Progenitor cell of endocrine pancreas (in vitro differentiated cells): ENCODE measurements at regions not wholly inside any gene's neighbourhood (a gene's known extent, or its start where the extent isn't known, plus 50 kb on each side); places are given as distances from the start of the nearest gene placed in this dataset.

Experiments
- DNase-seq: peaks from one replicate; pipeline ENCODE4 v3.0.0; 2021; ENCODE audit warnings: low spot score; ENCODE audit not compliant: unreplicated experiment
- H3K27ac Mint-ChIP-seq: 2 replicates; pipeline ENCODE4 v1.8.0; 2021; ENCODE audit warnings: mild to moderate bottlenecking, moderate library complexity, mixed read lengths
- H3K27me3 Mint-ChIP-seq: 2 replicates; pipeline ENCODE4 v1.8.0; 2021; ENCODE audit warnings: mixed read lengths
- H3K36me3 Mint-ChIP-seq: 2 replicates; pipeline ENCODE4 v1.8.0; 2022; ENCODE audit warnings: mixed read lengths; ENCODE audit not compliant: insufficient read depth
- H3K4me1 Mint-ChIP-seq: 2 replicates; pipeline ENCODE4 v1.8.0; 2021; ENCODE audit warnings: low read depth, mixed read lengths
- H3K4me3 Mint-ChIP-seq: 2 replicates; pipeline ENCODE4 v1.8.0; 2021; ENCODE audit warnings: low read depth, mild to moderate bottlenecking, moderate library complexity, mixed read lengths
- H3K9me3 Mint-ChIP-seq: 2 replicates; pipeline ENCODE4 v1.8.0; 2021; ENCODE audit warnings: low read depth, mixed read lengths
- TF ChIP-seq, protein P1 (sequence below): fragments of 200-600 bp; sonication (generic); IDR thresholded peaks from one replicate; pipeline ENCODE4 v1.5.0; 2021; ENCODE audit warnings: antibody characterized with exemption, mild to moderate bottlenecking; ENCODE audit not compliant: unreplicated experiment

DNA sequence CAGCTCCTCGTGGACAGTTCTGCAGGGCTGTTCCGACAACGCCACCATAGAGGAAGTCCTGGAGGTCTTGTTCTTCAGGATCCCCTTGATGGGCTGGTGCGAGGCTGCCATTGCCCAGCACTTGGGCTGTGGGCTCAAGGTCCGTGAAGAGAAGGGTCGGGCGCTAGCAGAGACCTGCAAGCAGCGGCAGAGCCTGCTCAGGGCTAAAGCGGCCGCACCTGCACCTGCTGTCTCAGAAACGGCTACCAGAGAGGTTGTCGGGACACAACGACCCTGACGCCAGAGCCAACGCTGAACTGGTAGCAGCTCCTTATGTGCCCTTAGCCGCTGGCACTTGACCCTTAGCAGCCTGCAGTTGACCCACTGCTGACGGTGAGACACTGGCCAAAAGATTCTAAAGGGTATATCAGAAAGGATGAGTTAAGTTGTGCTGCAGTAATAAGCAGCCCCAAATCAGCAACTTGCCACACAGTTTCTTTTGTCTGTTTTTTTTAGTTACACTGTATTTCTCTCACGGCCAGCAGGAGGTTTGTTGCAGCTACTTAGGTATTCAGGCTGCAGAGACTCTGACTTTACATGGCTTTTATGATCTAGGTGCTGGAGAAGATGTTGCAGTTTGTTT, 55.5 kb upstream of the ST6GAL2 start:
- Mint-ChIP-seq H3K27ac (no peak overlapping the region), H3K4me3 (no peak overlapping the region), H3K27me3 (no peaks in the 10 kb centered on the region), H3K36me3 (no peaks in the 10 kb centered on the region), H3K4me1 (no peaks in the 10 kb centered on the region), H3K9me3 (no peaks in the 10 kb centered on the region)
- no peak for DNase-seq
- TF ChIP-seq, protein P1, sequence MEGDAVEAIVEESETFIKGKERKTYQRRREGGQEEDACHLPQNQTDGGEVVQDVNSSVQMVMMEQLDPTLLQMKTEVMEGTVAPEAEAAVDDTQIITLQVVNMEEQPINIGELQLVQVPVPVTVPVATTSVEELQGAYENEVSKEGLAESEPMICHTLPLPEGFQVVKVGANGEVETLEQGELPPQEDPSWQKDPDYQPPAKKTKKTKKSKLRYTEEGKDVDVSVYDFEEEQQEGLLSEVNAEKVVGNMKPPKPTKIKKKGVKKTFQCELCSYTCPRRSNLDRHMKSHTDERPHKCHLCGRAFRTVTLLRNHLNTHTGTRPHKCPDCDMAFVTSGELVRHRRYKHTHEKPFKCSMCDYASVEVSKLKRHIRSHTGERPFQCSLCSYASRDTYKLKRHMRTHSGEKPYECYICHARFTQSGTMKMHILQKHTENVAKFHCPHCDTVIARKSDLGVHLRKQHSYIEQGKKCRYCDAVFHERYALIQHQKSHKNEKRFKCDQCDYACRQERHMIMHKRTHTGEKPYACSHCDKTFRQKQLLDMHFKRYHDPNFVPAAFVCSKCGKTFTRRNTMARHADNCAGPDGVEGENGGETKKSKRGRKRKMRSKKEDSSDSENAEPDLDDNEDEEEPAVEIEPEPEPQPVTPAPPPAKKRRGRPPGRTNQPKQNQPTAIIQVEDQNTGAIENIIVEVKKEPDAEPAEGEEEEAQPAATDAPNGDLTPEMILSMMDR = no peak

DNA sequence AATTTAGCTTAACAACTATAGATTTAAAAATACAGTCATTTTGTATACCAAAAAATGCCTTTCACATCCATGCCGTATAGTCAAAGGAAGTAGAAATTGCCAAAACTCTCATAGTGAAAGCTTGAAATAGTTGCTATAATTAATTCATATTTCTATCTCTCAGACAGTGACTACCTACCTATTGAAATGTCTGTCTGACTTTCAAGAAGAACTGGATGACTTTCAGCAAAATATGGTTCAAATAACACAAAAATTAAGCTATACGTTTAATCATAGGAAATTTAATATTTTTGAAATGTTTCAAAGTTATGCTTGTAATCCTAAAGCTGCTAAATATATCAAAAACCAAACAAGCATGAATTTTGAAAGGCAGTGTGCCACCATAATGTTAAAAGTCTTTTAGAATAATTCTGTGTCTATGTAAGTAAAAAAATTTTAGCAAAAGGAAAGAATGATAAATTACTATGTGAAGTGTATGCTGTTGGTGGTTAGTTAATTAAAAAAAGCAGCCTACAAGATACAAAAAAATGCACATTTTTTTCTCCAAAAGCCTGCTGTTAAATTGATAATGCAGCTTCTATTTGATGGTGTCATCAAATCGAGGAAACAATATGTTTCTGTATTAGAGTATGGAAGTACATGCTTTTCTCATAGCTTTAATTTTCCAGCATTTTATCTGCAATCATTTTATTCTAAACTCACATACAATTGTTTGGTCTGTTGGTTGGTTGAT, 57.7 kb upstream of the ST6GAL2 start:
- Mint-ChIP-seq H3K4me1 (no peaks in the 10 kb centered on the region), H3K27ac (no peak overlapping the region), H3K4me3 (no peak overlapping the region), H3K9me3 (no peaks in the 10 kb centered on the region), H3K36me3 (no peaks in the 10 kb centered on the region), H3K27me3 (no peaks in the 10 kb centered on the region)
- TF ChIP-seq, protein P1 = no peak
- no peak for DNase-seq

DNA sequence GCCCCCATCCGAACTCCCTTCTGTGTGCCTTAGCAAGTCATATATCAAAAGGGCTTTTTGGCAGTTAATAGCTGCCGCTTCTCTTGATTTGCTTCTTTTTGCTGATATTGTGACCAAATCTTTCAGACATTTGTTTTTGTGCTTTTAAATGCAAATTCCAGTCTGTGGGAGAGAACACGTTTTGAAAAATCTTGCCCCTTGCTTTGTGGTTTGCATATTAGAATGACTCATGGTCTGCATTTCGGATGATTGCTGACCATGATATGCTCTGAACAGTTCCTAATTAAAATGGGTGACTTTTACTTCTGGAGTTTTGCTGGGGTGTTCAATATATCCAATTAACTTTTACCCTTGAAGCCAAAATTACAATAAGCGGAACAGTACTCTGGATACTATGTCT, 58.2 kb upstream of the ST6GAL2 start:
- Mint-ChIP-seq H3K9me3 (no peaks in the 10 kb centered on the region), H3K27me3 (peaks cover 2% of the 10 kb centered on the region), H3K27ac (no peak overlapping the region), H3K36me3 (no peaks in the 10 kb centered on the region), H3K4me1 (no peaks in the 10 kb centered on the region), H3K4me3 (no peak overlapping the region)
- DNase-seq = no peak
- TF ChIP-seq, protein P1 = no peak

DNA sequence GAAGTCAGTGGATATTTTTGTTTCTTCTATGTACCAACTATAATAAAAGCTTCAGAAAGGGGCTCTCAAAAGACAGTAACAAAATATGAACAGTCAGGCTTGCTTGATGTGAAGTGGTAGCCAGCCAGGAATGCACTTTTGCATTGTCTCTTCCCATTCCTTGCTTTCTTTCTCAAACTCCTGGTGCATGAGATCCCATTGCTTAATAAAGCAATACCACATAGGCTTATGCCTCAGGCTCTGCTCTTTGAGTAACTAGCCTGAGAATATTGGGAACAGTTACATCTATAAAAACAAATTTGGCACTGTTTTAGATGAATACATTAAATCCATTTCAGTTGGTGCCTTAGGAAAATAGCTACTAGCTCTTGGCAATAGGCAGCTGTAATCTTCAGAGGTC, 62.6 kb upstream of the ST6GAL2 start:
- TF ChIP-seq, protein P1 = no peak
- Mint-ChIP-seq H3K27me3 (peaks cover 2% of the 10 kb centered on the region), H3K27ac (no peak overlapping the region), H3K9me3 (peaks cover 4% of the 10 kb centered on the region), H3K36me3 (no peaks in the 10 kb centered on the region), H3K4me3 (no peak overlapping the region), H3K4me1 (no peaks in the 10 kb centered on the region)
- no peak for DNase-seq

DNA sequence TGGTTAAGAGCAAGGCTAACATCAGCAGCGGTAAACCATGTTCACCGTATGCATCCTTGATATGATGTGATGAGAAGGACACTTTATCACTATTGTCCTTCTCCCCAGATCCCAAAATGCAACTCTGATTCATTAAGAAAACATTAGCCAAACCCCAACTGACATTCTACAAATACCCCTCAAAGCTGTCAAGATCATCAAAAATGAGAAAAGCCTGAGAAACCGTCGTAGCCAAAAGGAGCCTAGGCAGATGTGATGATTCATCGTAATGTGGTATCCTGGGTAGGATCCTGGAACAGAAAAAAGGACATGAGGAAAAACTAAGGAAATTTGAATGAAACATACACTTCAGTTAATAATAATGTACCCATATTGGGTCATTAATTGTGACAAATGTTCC, 67.3 kb upstream of the ST6GAL2 start:
- no peak overlapping the region for H3K27ac Mint-ChIP-seq
- DNase-seq = no peak
- H3K27me3 Mint-ChIP-seq = peaks cover 2% of the 10 kb centered on the region
- no peak overlapping the region for H3K4me3 Mint-ChIP-seq
- peaks cover 4% of the 10 kb centered on the region for H3K9me3 Mint-ChIP-seq
- TF ChIP-seq, protein P1 = no peak
- no peaks in the 10 kb centered on the region for H3K36me3 Mint-ChIP-seq
- no peaks in the 10 kb centered on the region for H3K4me1 Mint-ChIP-seq
